ENCODE measurements at regions not wholly inside any gene's neighbourhood (a gene's known extent, or its start where the extent isn't known, plus 50 kb on each side); places are given as distances from the start of the nearest gene placed in this dataset.
A peak's percentile ranks its signal among the peaks of the same experiment; 100 is the strongest.

DNA sequence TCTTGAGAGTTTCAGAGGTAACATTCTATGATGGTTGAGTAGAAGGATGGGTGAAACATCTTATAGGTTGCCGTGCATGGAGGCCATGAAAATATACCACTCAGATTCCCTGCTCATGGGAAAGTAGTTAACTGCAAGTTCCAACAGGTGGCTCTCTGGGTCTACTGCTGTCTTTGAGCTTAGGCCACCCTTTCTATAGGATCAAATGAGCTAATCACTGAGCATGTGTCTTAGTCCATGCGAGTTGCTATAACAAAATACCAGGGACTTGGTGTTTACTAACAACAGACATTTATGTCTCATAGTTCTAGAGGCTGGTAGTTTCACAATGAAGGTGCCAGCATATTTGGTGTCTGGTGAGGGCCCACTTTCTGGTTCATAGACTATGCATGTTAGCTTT lies 144.8 kb upstream of the UNC5C start:
- FAIRE-seq (no peak), DNase-seq (ENCODE audit: low read depth, low spot score) (no peak), ATAC-seq (peak; percentile 63)
- H3K27ac ChIP-seq (ENCODE audit: control insufficient read depth, insufficient read depth) = no peak overlapping the region
- 0% methylated on average over 2 of the region's 2 CpGs for WGBS (ENCODE audit: insufficient coverage, insufficient replicate concordance, low lambda C conversion rate, missing lambda C conversion rate)
- no peaks in the 10 kb centered on the region for H3K4me1 ChIP-seq (ENCODE audit: control insufficient read depth, insufficient read depth, low read length)
- ChIA-PET POLR2A (no interaction called here), SMC1A (ENCODE audit: uncharacterized antibody, unreplicated experiment) (interaction anchor here (1.0 kb wide), 1 partner anchor 14 kb away, joined by 4 read pairs; no protein-coding TSS in a partner anchor), RAD21 (ENCODE audit: unreplicated experiment) (no interaction called here), CTCF (interaction anchor here (1.0 to 1.1 kb wide), 2 partner anchors 10 to 1460 kb away, joined by 3 to 4 read pairs; no protein-coding TSS in a partner anchor)
- H4K20me1 ChIP-seq (ENCODE audit: control insufficient read depth, insufficient read depth) = no peaks in the 10 kb centered on the region
- TF ChIP-seq, protein P1, sequence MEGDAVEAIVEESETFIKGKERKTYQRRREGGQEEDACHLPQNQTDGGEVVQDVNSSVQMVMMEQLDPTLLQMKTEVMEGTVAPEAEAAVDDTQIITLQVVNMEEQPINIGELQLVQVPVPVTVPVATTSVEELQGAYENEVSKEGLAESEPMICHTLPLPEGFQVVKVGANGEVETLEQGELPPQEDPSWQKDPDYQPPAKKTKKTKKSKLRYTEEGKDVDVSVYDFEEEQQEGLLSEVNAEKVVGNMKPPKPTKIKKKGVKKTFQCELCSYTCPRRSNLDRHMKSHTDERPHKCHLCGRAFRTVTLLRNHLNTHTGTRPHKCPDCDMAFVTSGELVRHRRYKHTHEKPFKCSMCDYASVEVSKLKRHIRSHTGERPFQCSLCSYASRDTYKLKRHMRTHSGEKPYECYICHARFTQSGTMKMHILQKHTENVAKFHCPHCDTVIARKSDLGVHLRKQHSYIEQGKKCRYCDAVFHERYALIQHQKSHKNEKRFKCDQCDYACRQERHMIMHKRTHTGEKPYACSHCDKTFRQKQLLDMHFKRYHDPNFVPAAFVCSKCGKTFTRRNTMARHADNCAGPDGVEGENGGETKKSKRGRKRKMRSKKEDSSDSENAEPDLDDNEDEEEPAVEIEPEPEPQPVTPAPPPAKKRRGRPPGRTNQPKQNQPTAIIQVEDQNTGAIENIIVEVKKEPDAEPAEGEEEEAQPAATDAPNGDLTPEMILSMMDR (IDR thresholded peaks at IDR 0.05 in 2 of 3, conservative IDR thresholded peaks at IDR 0.05 in 1 of 3; ENCODE audit: control insufficient read depth in 2 of 3, extremely low read depth in 1 of 3, insufficient read depth in 1 of 3, low read depth in 3 of 3, low read length in 3 of 3) = peak in 2 of 3 experiments; percentile 8; a peak in 2 of 6 replicates
- TF ChIP-seq ESRRA (IDR thresholded peaks at IDR 0.05; ENCODE audit: low read length) (no peak), RAD21 (IDR thresholded peaks at IDR 0.05; ENCODE audit: insufficient read depth, low read depth, low read length) (0 out of 2 replicates have a peak, but pooled peaks have one; percentile 14)
- H3K36me3 ChIP-seq (ENCODE audit: control insufficient read depth in 2 of 2, insufficient read depth in 2 of 2, low read length in 1 of 2) = no peaks in the 10 kb centered on the region
- intact Hi-C loops (cut with micrococcal nuclease; ENCODE audit: unreplicated experiment) (no loop called here), in situ Hi-C loops (cut with MboI) (no loop called here)
- H3K4me2 ChIP-seq (ENCODE audit: control insufficient read depth, insufficient read depth) = no peak overlapping the region
- no peak overlapping the region for H3K9ac ChIP-seq (ENCODE audit: control insufficient read depth, insufficient read depth, low read length)
- no peaks in the 10 kb centered on the region for H3K9me3 ChIP-seq (replicated peaks; ENCODE audit: control insufficient read depth, insufficient read depth, low read length)
- H3K27me3 ChIP-seq (replicated peaks in 1 of 2; ENCODE audit: control insufficient read depth in 2 of 2, insufficient read depth in 2 of 2, low read length in 1 of 2) = no peaks in the 10 kb centered on the region
- no peaks in the 10 kb centered on the region for H3K79me2 ChIP-seq (ENCODE audit: control insufficient read depth, insufficient read depth, low read length)
- no peak overlapping the region for H2AFZ ChIP-seq (ENCODE audit: control insufficient read depth, low read depth, low read length)
- BruUV-seq (replicated peaks) = no TSS peak
- no peak overlapping the region for H3K4me3 ChIP-seq

DNA sequence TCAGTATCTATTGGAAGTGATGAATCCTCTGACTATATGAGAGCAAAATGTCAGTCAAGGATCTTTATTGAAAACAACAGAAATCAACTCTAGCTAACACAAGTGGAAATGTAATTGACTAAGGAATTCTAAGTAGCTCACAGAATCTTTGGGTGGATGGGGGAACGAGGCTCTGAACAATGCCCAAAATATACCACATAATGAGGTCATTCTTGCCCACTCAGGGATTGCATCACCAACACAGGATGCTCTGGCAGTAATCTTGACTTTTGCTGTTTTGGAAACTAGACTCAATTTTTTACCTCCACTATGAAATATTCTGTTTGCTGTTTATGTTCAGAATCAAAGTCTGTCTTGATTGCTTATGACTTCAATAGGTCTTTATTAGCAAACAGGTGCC lies 127.4 kb upstream of the UNC5C start:
- SMC1A ChIA-PET (ENCODE audit: uncharacterized antibody, unreplicated experiment) = no interaction called here
- 0% methylated on average over 1 of the region's 1 CpG for WGBS (ENCODE audit: insufficient coverage, insufficient replicate concordance, low lambda C conversion rate, missing lambda C conversion rate)
- FAIRE-seq = no peak

More for the DNA sequence above, 127.4 kb upstream of the UNC5C start:
- H3K27me3 ChIP-seq (replicated peaks in 1 of 2; ENCODE audit: control insufficient read depth in 2 of 2, insufficient read depth in 2 of 2, low read length in 1 of 2) = no peaks in the 10 kb centered on the region
- no peak overlapping the region for H3K4me2 ChIP-seq (ENCODE audit: control insufficient read depth, insufficient read depth)
- H3K9me3 ChIP-seq (replicated peaks; ENCODE audit: control insufficient read depth, insufficient read depth, low read length) = no peaks in the 10 kb centered on the region
- no peak overlapping the region for H3K9ac ChIP-seq (ENCODE audit: control insufficient read depth, insufficient read depth, low read length)
- no peak for TF ChIP-seq POLR2AphosphoS2 (IDR thresholded peaks at IDR 0.05; ENCODE audit: low read depth, low read length)
- TF ChIP-seq, protein P2, sequence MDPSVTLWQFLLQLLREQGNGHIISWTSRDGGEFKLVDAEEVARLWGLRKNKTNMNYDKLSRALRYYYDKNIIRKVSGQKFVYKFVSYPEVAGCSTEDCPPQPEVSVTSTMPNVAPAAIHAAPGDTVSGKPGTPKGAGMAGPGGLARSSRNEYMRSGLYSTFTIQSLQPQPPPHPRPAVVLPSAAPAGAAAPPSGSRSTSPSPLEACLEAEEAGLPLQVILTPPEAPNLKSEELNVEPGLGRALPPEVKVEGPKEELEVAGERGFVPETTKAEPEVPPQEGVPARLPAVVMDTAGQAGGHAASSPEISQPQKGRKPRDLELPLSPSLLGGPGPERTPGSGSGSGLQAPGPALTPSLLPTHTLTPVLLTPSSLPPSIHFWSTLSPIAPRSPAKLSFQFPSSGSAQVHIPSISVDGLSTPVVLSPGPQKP (IDR thresholded peaks at IDR 0.05; ENCODE audit: low read depth, low read length) = no peak
- no peak for TF ChIP-seq IKZF1 (conservative IDR thresholded peaks at IDR 0.05)
- TF ChIP-seq, protein P3, sequence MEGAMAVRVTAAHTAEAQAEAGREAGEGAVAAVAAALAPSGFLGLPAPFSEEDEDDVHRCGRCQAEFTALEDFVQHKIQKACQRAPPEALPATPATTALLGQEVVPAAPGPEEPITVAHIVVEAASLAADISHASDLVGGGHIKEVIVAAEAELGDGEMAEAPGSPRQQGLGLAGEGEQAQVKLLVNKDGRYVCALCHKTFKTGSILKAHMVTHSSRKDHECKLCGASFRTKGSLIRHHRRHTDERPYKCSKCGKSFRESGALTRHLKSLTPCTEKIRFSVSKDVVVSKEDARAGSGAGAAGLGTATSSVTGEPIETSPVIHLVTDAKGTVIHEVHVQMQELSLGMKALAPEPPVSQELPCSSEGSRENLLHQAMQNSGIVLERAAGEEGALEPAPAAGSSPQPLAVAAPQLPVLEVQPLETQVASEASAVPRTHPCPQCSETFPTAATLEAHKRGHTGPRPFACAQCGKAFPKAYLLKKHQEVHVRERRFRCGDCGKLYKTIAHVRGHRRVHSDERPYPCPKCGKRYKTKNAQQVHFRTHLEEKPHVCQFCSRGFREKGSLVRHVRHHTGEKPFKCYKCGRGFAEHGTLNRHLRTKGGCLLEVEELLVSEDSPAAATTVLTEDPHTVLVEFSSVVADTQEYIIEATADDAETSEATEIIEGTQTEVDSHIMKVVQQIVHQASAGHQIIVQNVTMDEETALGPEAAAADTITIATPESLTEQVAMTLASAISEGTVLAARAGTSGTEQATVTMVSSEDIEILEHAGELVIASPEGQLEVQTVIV (IDR thresholded peaks at IDR 0.05; ENCODE audit: borderline replicate concordance, partially characterized antibody) = no peak
- no peak for TF ChIP-seq CHD4 (IDR thresholded peaks at IDR 0.05)
- CTCF ChIA-PET = no interaction called here
- DNase-seq (ENCODE audit: low read depth, low spot score) (no peak), ATAC-seq (no peak)
- H3K4me3 ChIP-seq = no peak overlapping the region
- no TSS peak for BruUV-seq (replicated peaks)
- H3K27ac ChIP-seq (ENCODE audit: control insufficient read depth, insufficient read depth) = no peak overlapping the region
- POLR2A ChIA-PET = no interaction called here
- H3K4me1 ChIP-seq (ENCODE audit: control insufficient read depth, insufficient read depth, low read length) = no peaks in the 10 kb centered on the region
- in situ Hi-C loops (cut with MboI) (no loop called here), intact Hi-C loops (cut with micrococcal nuclease; ENCODE audit: unreplicated experiment) (no loop called here)
- H3K36me3 ChIP-seq (ENCODE audit: control insufficient read depth in 2 of 2, insufficient read depth in 2 of 2, low read length in 1 of 2) = no peaks in the 10 kb centered on the region
- RAD21 ChIA-PET (ENCODE audit: unreplicated experiment) = no interaction called here
- H4K20me1 ChIP-seq (ENCODE audit: control insufficient read depth, insufficient read depth) = no peaks in the 10 kb centered on the region
- H3K79me2 ChIP-seq (ENCODE audit: control insufficient read depth, insufficient read depth, low read length) = no peaks in the 10 kb centered on the region
- H2AFZ ChIP-seq (ENCODE audit: control insufficient read depth, low read depth, low read length) = no peak overlapping the region

All from GM12878 (cell line).